ENCODE measurements at regions not wholly inside any gene's neighbourhood (a gene's known extent, or its start where the extent isn't known, plus 50 kb on each side); places are given as distances from the start of the nearest gene placed in this dataset.

DNA sequence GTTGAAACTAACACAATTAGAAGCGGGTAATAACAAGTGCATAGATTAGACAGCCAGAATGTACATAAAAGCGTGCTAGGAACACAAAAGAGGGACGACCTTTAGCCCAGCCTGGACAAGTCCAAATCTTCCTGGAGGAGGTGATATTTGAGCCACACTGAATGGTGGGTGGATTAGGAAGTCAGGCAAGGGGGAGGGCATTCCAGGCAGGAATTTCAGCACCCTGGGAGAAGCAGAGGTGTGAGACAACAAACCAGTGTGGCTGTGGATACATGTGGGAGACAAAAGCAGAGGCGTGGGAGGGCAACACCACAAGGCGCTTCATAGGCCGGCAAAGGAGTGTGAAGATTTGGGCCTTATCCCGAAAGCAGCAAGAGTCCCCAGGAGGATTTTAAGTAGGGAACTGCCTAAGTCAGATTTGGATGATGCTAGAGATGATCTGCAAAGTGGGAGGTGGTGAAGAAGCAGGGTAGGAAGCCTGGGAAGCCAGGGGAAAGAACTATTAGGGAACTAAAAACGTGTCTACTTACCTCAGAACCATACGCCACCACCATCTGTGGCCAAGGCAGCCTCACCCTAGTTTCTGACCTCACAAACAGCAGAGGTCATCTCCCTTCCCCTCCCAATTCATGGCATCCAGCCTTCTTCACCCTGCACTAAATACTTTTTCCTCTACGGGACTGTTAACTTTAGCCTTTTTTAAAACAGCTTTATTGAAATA is 81.8 kb downstream of the GLUL start (continued):
- TF ChIP-seq MAZ (CRISPR knock-in tag; conservative IDR thresholded peaks at IDR 0.05 in 1 of 2, IDR thresholded peaks at IDR 0.05 in 1 of 2) = no peak
- TF ChIP-seq YBX1 (IDR thresholded peaks at IDR 0.05) = no peak
- TF ChIP-seq, protein P1, sequence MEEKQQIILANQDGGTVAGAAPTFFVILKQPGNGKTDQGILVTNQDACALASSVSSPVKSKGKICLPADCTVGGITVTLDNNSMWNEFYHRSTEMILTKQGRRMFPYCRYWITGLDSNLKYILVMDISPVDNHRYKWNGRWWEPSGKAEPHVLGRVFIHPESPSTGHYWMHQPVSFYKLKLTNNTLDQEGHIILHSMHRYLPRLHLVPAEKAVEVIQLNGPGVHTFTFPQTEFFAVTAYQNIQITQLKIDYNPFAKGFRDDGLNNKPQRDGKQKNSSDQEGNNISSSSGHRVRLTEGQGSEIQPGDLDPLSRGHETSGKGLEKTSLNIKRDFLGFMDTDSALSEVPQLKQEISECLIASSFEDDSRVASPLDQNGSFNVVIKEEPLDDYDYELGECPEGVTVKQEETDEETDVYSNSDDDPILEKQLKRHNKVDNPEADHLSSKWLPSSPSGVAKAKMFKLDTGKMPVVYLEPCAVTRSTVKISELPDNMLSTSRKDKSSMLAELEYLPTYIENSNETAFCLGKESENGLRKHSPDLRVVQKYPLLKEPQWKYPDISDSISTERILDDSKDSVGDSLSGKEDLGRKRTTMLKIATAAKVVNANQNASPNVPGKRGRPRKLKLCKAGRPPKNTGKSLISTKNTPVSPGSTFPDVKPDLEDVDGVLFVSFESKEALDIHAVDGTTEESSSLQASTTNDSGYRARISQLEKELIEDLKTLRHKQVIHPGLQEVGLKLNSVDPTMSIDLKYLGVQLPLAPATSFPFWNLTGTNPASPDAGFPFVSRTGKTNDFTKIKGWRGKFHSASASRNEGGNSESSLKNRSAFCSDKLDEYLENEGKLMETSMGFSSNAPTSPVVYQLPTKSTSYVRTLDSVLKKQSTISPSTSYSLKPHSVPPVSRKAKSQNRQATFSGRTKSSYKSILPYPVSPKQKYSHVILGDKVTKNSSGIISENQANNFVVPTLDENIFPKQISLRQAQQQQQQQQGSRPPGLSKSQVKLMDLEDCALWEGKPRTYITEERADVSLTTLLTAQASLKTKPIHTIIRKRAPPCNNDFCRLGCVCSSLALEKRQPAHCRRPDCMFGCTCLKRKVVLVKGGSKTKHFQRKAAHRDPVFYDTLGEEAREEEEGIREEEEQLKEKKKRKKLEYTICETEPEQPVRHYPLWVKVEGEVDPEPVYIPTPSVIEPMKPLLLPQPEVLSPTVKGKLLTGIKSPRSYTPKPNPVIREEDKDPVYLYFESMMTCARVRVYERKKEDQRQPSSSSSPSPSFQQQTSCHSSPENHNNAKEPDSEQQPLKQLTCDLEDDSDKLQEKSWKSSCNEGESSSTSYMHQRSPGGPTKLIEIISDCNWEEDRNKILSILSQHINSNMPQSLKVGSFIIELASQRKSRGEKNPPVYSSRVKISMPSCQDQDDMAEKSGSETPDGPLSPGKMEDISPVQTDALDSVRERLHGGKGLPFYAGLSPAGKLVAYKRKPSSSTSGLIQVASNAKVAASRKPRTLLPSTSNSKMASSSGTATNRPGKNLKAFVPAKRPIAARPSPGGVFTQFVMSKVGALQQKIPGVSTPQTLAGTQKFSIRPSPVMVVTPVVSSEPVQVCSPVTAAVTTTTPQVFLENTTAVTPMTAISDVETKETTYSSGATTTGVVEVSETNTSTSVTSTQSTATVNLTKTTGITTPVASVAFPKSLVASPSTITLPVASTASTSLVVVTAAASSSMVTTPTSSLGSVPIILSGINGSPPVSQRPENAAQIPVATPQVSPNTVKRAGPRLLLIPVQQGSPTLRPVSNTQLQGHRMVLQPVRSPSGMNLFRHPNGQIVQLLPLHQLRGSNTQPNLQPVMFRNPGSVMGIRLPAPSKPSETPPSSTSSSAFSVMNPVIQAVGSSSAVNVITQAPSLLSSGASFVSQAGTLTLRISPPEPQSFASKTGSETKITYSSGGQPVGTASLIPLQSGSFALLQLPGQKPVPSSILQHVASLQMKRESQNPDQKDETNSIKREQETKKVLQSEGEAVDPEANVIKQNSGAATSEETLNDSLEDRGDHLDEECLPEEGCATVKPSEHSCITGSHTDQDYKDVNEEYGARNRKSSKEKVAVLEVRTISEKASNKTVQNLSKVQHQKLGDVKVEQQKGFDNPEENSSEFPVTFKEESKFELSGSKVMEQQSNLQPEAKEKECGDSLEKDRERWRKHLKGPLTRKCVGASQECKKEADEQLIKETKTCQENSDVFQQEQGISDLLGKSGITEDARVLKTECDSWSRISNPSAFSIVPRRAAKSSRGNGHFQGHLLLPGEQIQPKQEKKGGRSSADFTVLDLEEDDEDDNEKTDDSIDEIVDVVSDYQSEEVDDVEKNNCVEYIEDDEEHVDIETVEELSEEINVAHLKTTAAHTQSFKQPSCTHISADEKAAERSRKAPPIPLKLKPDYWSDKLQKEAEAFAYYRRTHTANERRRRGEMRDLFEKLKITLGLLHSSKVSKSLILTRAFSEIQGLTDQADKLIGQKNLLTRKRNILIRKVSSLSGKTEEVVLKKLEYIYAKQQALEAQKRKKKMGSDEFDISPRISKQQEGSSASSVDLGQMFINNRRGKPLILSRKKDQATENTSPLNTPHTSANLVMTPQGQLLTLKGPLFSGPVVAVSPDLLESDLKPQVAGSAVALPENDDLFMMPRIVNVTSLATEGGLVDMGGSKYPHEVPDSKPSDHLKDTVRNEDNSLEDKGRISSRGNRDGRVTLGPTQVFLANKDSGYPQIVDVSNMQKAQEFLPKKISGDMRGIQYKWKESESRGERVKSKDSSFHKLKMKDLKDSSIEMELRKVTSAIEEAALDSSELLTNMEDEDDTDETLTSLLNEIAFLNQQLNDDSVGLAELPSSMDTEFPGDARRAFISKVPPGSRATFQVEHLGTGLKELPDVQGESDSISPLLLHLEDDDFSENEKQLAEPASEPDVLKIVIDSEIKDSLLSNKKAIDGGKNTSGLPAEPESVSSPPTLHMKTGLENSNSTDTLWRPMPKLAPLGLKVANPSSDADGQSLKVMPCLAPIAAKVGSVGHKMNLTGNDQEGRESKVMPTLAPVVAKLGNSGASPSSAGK (IDR thresholded peaks at IDR 0.05) = peak; percentile 69
- TF ChIP-seq, protein P2, sequence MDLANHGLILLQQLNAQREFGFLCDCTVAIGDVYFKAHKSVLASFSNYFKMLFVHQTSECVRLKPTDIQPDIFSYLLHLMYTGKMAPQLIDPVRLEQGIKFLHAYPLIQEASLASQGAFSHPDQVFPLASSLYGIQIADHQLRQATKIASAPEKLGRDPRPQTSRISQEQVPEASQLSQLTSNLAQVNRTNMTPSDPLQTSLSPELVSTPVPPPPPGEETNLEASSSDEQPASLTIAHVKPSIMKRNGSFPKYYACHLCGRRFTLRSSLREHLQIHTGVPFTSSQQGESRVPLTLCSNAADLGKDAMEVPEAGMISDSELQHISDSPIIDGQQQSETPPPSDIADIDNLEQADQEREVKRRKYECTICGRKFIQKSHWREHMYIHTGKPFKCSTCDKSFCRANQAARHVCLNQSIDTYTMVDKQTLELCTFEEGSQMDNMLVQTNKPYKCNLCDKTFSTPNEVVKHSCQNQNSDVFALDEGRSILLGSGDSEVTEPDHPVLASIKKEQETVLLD (IDR thresholded peaks at IDR 0.05) = 0 out of 2 replicates have a peak, but pooled peaks have one; percentile 26
- no peak for TF ChIP-seq ELF1 (tag; IDR thresholded peaks at IDR 0.05)
- TF ChIP-seq NEUROD1 (IDR thresholded peaks at IDR 0.05; ENCODE audit: borderline replicate concordance, low read depth, low read length, partially characterized antibody) = no peak
- no peak for TF ChIP-seq ZNF583 (CRISPR knock-in tag; IDR thresholded peaks at IDR 0.05)
- no peak for TF ChIP-seq ZC3H11A (IDR thresholded peaks at IDR 0.05; ENCODE audit: low read depth, low read length)
- no peak for TF ChIP-seq YY1 (IDR thresholded peaks at IDR 0.05; ENCODE audit: borderline replicate concordance in 1 of 3, control insufficient read depth in 1 of 3, extremely low read depth in 1 of 3, insufficient read depth in 3 of 3, insufficient read length in 1 of 3, insufficient replicate concordance in 2 of 3, low read depth in 1 of 3, low read length in 2 of 3)
- TF ChIP-seq, protein P3, sequence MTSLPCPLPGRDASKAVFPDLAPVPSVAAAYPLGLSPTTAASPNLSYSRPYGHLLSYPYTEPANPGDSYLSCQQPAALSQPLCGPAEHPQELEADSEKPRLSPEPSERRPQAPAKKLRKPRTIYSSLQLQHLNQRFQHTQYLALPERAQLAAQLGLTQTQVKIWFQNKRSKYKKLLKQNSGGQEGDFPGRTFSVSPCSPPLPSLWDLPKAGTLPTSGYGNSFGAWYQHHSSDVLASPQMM (CRISPR knock-in tag; IDR thresholded peaks at IDR 0.05) = no peak
- TF ChIP-seq ARHGAP35 (IDR thresholded peaks at IDR 0.05; ENCODE audit: partially characterized antibody) = no peak
- TF ChIP-seq, protein P4, sequence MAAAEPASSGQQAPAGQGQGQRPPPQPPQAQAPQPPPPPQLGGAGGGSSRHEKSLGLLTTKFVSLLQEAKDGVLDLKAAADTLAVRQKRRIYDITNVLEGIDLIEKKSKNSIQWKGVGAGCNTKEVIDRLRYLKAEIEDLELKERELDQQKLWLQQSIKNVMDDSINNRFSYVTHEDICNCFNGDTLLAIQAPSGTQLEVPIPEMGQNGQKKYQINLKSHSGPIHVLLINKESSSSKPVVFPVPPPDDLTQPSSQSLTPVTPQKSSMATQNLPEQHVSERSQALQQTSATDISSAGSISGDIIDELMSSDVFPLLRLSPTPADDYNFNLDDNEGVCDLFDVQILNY (CRISPR knock-in tag; IDR thresholded peaks at IDR 0.05) = no peak
- peak; percentile 56; the same call in 1 of the 2 replicates for TF ChIP-seq EGR1 (conservative IDR thresholded peaks at IDR 0.05)

All from K562 (cell line).